HG02943 (cell line): ENCODE measurements at regions not wholly inside any gene's neighbourhood (a gene's known extent, or its start where the extent isn't known, plus 50 kb on each side); places are given as distances from the start of the nearest gene placed in this dataset.

Source experiments
- ATAC-seq: cut with Tn5 transposase; IDR thresholded peaks from one replicate; pipeline ENCODE4 v1.9.1; 2021; ENCODE audit warnings: mild to moderate bottlenecking, low read depth, moderate library complexity; ENCODE audit not compliant: unreplicated experiment

GRCh38 chr4:148831945-148832344 lies 389.7 kb upstream of the NR3C2 start:
- no peak for ATAC-seq

DNA sequence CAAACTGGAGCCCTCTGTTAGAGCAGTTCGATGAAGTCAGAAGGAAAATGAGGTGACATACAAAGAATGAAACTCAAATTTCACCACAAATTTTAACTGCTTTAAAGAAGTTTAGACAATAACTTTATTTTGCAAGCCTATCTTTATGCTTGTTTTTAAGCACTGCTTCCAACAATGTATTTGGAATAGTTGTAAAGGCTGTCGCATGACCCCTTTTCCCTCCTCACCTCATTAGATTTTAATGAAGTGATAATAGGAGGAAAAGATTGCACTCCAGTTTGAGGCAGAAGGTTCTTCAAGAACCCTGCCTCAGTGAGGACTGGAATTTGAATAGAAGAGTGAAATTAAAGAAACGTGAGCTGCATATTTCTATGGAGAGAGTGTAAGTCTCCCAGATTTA lies 386.1 kb upstream of the NR3C2 start:
- ATAC-seq = no peak

DNA sequence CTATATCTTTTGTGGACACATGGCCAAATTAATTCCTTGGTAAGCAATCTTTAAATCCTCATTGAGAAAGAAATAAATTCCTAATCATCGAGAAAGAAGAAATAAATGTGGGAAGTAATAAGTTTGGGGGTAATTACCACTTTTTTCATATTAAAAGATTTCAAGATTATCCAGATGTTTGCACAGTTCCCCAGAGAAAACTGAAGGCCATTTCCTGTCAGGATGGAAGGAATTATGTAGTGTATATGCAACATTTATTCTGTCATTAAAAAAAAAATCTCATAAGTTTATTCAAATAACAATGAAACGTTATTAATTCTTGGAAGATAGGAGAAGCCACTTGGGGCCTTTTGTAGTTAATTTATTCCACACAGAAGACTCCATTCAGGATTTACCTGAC lies 385.6 kb upstream of the NR3C2 start:
- ATAC-seq = no peak

- no peak for ATAC-seq
Observed at GRCh38 chr4:148823419-148823769, 381.2 kb upstream of the NR3C2 start.

DNA sequence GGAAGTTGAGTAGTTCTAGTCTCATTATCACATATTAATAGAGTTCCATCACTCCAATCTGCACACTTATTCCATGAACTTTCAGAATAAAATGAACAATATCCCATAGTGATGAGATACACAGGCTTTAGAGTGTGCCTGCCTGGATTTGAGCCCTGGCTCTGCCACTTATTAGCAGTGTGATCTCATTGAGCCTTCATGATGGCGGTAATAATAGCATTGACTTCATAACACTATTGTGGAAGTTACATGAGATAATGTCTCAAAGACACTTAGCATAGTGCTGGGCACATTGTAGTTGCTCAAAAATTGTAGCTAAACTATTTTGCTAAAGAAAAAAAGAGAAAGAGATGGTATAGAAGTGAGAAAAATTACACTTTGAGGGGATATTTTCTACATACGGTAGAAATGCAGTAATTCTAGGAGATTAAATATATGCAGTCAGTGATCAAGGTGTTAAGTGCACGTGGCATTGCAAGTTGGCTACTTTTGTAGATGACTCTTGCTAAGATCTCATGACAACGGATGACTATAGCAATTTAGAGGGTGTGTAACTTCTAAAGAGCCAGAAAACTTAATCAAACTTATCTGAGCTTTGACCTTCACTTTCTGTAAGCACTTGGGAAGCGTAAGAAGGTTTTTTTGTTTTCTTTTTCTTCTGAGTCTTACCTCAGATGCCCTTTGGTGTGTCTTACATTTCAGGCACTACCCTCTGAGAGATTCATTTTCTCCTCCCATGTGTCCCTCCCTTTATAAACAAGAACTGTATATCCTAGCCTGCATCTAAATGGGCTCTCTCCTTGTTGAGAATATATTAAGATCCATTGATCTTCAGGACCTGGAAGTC lies 380.6 kb upstream of the NR3C2 start:
- ATAC-seq = no peak

DNA sequence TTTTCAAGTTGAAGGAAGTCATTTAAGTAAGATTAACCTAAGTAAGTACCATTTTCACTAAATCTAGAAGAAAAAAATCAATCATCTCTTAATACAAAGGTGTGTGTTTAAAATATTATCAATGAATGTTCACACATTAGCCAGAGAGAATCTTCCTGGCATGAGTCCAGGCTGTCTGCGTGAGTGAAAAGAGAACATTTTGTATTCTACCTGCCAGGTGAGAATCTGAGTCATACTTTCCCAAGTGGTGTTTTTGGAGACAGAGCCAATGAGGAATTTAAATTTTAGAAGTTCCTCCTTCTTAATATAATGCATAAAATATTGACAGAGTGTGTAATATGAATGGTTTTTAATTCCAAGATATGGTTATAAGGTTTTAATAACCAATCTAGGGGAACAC lies 371.8 kb upstream of the NR3C2 start:
- no peak for ATAC-seq

GRCh38 chr4:148813289-148813688 lies 371.1 kb upstream of the NR3C2 start:
- ATAC-seq = no peak

GRCh38 chr4:148812101-148812500 lies 369.9 kb upstream of the NR3C2 start:
- no peak for ATAC-seq

- ATAC-seq = no peak
Observed at GRCh38 chr4:148810461-148810860, 368.2 kb upstream of the NR3C2 start.

GRCh38 chr4:148808416-148808815 lies 366.2 kb upstream of the NR3C2 start:
- no peak for ATAC-seq

DNA sequence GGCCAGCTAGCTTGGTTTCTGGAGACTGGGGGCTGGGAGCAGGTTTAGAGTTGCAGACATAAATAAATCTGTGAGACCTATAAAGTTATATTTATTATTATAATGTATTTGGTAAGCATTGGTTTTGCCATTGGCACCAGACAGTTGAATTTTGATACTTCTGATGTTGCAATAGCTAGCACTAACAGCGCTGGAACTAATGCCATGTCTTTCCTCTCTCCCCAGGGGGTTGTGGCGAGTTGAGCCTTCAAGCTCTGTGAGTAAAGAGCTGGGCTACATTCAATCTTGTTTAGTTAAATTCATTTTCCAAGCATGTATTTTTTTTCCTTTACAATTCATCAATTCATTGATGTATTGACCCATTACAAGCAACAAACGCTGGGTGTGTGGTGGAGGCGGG lies 358.7 kb upstream of the NR3C2 start:
- ATAC-seq = no peak

GRCh38 chr4:148800336-148800885 lies 358.2 kb upstream of the NR3C2 start:
- no peak for ATAC-seq

GRCh38 chr4:148795156-148795864 lies 353.1 kb upstream of the NR3C2 start:
- no peak for ATAC-seq

DNA sequence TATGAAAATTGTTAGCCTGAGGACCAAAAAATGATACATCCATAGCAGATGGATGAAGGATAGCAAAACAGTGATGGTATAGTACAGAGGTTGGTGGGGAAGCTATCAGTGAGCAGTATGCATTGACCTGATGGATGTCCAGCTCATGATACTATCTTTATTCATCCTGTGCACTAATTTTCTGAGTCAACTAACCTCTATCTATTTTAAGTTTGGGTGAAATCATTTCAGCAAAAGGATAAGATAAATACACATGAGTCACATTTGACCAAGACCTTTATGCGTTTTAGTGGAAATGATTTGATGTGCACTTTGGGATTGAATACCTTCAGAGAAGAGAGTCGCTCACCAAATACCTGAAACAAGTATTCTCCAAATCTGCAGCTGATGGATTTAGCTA lies 351.0 kb upstream of the NR3C2 start:
- no peak for ATAC-seq

GRCh38 chr4:148790691-148791090 lies 348.5 kb upstream of the NR3C2 start:
- no peak for ATAC-seq

GRCh38 chr4:148790246-148790645 lies 348.0 kb upstream of the NR3C2 start:
- ATAC-seq = no peak

DNA sequence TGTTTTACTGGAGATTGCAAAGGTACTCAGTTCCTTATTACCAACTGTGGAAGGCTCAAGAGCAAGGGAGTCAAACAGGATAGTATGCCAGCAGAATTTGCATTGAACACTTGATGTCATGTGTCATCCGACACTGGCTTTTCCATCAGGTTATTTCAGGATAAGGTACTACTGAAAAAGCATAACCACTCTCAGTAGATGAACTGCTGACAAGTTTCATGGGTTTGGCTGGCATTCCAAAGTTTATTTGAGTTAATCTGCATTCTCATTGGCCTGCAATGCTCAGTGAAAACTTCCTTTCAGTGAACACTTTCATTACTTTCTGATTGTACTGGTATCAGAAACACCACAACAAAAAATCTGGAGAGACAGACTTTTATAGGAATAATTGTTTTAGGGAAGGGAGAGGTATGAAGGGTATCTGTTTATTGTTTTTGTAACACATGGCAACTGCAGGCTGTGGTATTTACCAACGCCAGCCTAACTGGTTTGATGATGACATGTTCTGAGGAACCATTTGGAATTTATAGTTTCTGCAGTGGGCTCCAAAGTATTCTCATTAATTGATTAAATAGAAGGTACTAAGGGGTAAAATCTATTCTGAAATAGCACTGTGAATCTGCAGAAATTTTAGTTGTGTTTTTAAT lies 345.7 kb upstream of the NR3C2 start:
- ATAC-seq = no peak

GRCh38 chr4:148787285-148787684 lies 345.1 kb upstream of the NR3C2 start:
- no peak for ATAC-seq

DNA sequence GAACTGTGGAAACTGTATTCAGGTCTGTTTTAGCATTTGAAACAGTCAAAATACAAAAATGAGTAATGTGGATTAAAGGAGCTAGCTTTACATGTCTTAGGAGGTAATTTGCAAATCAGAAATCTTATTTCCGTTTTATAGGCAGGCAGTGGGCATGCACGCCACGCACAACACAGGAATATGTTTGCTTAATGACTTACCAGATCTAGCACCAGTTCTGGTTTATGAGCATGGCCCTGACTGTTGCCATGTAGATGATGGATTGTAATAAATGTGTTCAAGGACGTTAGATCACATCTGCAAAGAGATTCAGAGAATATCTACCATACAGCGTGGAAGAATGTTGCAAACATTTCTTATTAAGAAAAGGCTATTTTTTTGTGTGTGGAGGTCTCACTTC lies 344.5 kb upstream of the NR3C2 start:
- no peak for ATAC-seq

GRCh38 chr4:148782284-148782683 lies 340.1 kb upstream of the NR3C2 start:
- ATAC-seq = no peak

DNA sequence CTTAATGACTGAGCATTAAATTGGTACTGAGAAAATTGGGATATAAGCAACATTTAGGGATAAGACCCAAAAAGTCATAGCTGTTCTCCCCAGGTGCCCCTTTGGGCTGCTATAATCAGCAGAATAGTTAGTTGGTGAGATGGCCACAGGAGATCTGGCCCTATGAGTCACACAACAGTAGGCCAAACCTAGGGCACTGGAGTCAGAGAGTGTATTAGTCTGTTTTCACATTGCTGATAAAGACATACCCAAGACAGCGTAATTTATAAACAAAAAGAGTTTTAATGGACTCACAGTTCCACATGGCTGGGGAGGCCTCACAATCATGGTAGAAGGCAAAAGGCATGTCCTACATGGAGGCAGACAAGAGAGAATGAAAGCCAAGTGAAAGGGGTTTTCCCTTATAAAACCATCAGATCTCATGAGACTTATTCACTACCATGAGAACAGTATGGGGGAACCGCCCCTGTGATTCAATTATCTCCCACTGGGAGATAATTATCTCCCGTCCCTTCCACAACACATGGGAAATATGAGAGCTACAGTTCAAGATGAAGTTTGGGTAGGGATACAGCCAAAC lies 338.3 kb upstream of the NR3C2 start:
- ATAC-seq = no peak
